Neutrophil (primary cell): ENCODE measurements at regions not wholly inside any gene's neighbourhood (a gene's known extent, or its start where the extent isn't known, plus 50 kb on each side); places are given as distances from the start of the nearest gene placed in this dataset.

Source experiments
- H3K27ac ChIP-seq: fragments of 200-600 bp; sonication (generic); 2 replicates; pipeline ENCODE4 v1.5.1; 2016; ENCODE audit warnings: mild to moderate bottlenecking, moderate library complexity
- H3K27me3 ChIP-seq: fragments of 200-600 bp; sonication (generic); 2 replicates; pipeline ENCODE4 v1.6.0; 2016; ENCODE audit warnings: mild to moderate bottlenecking
- H3K36me3 ChIP-seq: fragments of 200-600 bp; sonication (generic); 2 replicates; pipeline ENCODE4 v1.5.1; 2017
- H3K4me1 ChIP-seq, 2 experiments: fragments of 200-600 bp in 1 of 2; sonication (generic) in 1 of 2; 1 replicate in 1 of 2; 2 replicates in 1 of 2; pipeline versions ENCODE4 v1.5.1 to v1.6.1; 2013 to 2016; ENCODE audit warnings: low read depth in 1 of 2, low read length in 1 of 2, mild to moderate bottlenecking in 1 of 2, moderate library complexity in 1 of 2; ENCODE audit not compliant: control insufficient read depth in 1 of 2, insufficient read depth in 1 of 2
- H3K4me3 ChIP-seq, 2 experiments: fragments of 200-600 bp in 1 of 2; sonication (generic) in 1 of 2; 1 replicate in 1 of 2; 2 replicates in 1 of 2; pipeline ENCODE4 v1.5.1; 2013 to 2016; ENCODE audit warnings: low read depth in 1 of 2, low read length in 1 of 2, mild to moderate bottlenecking in 1 of 2, moderate library complexity in 1 of 2
- H3K9me3 ChIP-seq: fragments of 200-600 bp; sonication (generic); 2 replicates; pipeline ENCODE4 v1.5.1; 2016
- TF ChIP-seq, protein P1 (sequence below): fragments of 200-600 bp; sonication (generic); IDR thresholded peaks from 2 replicates; pipeline ENCODE4 v1.5.1; 2016; ENCODE audit warnings: antibody characterized with exemption

DNA sequence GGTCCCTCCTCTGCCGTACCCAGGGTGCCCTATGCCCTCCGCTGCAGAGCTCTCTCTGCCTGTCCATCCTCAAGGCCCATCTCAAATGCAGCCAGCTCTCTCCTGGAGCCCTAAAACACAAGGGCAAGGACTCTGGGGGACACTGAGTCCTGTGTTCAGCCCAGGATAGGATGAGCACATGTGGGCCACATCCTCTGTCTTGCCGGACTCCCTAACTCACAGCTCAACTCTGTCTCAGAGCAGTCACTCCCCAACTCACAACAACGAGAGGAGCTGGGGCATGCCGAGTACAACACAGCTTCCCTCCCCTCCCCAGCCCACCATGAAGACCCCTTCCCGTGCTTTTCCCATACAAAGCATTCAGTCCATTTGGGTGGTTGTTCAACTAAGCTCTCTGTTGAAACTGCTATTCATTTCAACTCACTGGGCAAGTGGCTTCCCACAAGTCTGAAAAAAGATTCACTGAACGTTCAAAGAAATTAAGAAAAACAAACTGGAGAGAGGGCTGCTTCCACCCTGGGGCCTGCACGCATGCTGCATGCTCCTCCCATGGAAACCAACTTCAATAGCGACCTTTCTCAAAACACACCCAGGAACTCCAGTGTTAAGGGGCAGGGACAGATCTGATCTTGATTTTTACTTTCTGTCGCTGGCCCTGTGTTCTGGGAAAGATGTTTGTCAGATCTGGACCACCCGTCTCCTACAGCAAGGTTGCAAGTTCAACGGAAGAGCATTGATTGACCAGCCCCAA is 124.3 kb upstream of the IGF1R start:
- Histone ChIP-seq H3K27ac (no peak overlapping the region), H3K4me1 (peaks cover 20 to 24% of the 10 kb centered on the region in 2 experiments), H3K27me3 (peaks cover 9% of the 10 kb centered on the region), H3K4me3 (no peak overlapping the region), H3K9me3 (no peaks in the 10 kb centered on the region), H3K36me3 (no peaks in the 10 kb centered on the region)
- TF ChIP-seq, protein P1, sequence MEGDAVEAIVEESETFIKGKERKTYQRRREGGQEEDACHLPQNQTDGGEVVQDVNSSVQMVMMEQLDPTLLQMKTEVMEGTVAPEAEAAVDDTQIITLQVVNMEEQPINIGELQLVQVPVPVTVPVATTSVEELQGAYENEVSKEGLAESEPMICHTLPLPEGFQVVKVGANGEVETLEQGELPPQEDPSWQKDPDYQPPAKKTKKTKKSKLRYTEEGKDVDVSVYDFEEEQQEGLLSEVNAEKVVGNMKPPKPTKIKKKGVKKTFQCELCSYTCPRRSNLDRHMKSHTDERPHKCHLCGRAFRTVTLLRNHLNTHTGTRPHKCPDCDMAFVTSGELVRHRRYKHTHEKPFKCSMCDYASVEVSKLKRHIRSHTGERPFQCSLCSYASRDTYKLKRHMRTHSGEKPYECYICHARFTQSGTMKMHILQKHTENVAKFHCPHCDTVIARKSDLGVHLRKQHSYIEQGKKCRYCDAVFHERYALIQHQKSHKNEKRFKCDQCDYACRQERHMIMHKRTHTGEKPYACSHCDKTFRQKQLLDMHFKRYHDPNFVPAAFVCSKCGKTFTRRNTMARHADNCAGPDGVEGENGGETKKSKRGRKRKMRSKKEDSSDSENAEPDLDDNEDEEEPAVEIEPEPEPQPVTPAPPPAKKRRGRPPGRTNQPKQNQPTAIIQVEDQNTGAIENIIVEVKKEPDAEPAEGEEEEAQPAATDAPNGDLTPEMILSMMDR, result no peak

DNA sequence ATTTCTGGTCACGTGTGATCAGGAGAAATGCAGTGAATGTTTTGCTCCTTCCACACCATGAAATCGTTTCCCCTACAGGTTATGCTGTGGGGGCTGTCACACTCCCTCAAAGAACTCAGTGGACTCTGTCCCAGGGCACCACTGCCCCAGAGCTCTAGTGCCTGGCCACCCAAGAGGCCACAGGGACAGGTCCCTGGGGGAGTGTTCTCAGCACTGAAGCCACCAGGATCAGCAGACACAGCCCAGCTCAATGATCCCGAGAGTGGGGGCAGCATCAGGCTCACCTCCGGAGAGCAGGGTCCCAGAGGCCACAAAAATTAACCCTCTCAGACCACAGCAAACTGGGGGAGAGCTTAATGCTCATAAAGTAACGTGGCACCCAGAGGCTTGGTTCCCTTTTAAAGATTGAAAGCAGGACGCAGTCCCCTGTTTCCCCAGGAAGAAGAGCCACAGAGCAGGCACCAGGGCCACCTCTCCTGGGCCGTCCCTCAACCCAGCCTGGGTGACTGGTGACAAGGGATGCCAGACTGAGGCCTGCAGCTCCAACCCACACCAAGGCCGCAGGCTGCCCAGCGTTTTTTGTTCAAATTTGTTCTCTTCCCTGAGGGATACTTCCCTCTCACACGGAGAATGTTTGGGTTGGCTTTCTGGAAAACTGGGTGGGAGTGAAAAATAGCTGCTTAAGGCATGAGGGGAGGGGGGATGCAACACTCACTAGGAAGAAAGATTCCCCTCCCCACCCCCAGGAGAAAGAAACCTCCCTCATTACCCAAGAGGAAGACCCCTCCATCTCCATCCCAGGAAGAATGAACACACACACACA is 123.3 kb upstream of the IGF1R start:
- peaks cover 19 to 30% of the 10 kb centered on the region in 2 experiments for H3K4me1 ChIP-seq
- no peaks in the 10 kb centered on the region for H3K9me3 ChIP-seq
- H3K27ac ChIP-seq, result peak overlapping the region; percentile 18
- H3K4me3 ChIP-seq, result peak overlapping the region; percentile 1 to 38
- TF ChIP-seq, protein P1, result no peak
- no peaks in the 10 kb centered on the region for H3K36me3 ChIP-seq
- peaks cover 13% of the 10 kb centered on the region for H3K27me3 ChIP-seq

DNA sequence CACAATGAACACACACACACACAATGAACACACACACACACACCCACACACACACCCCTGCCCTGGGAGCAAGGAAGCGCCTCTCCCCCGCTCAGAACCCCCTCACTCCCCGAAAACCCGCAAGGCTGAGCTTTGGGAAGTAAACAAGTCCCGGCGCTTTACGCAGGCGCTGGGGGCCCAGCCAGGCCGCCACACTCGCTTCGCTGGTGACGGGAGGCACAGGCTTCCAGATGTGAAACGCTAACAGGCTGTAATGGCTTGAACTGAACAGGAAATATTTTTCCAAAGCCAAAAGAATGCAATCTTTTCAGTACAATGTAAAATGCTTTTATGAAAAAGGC is 122.7 kb upstream of the IGF1R start:
- no peaks in the 10 kb centered on the region for H3K36me3 ChIP-seq
- H3K27me3 ChIP-seq, result peaks cover 13% of the 10 kb centered on the region
- TF ChIP-seq, protein P1, result no peak
- peaks cover 25 to 36% of the 10 kb centered on the region in 2 experiments for H3K4me1 ChIP-seq
- peak overlapping the region; percentile 1 to 38 for H3K4me3 ChIP-seq
- no peaks in the 10 kb centered on the region for H3K9me3 ChIP-seq
- H3K27ac ChIP-seq, result no peak overlapping the region

DNA sequence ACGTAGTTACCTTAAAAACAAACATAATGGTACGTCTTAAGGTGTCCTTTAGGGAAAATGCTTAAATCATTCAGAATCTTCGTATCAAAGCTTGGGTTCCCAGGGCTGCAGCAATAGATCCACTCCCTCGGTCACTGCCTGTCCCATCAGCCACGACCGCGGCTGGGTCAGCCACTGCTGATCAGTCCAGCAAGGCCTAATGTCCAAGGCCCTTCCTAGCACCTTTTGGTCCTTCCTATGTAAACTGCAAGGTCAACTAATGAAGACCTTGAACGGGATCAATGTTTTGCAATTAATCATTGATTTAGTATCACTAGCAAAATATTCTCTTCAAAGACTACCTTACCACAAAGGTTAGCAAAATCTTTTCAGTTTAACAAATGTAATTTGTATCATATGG is 122.2 kb upstream of the IGF1R start:
- H3K27me3 ChIP-seq, result peaks cover 13% of the 10 kb centered on the region
- TF ChIP-seq, protein P1, result no peak

DNA sequence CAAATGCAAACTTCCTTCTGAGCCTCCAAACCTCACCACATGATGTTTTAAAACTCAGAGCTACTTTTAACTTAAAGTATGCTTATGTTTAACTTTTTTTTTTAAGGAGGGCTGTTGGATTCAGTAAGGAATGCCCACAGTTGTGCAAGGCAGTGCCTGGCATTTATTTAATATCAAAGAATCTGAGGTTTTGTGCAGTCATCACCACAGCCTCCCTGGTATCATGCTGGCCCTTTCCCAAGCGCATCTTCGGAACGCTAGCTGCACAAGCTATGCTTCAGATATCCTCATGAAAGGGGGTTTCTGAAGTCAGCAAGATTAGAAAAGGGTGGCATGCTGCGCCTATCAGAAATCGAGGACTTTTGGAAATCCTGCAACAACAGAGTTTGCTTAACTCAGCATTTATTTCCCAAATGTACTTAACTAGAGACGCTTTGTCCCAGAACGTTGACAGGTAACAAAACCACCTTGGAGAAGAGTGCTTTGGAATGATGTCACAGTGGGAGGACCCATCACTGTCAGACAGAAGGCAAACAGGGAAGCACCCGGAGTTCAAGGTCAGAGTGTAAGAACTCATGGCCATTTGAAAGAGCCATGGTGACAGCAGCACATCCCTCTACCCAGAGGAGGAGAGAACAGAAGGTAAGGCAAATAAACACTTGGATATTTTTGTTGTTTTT is 120.2 kb upstream of the IGF1R start:
- Histone ChIP-seq H3K27ac (no peak overlapping the region), H3K4me3 (no peak overlapping the region), H3K9me3 (no peaks in the 10 kb centered on the region), H3K4me1 (peaks cover 40 to 59% of the 10 kb centered on the region in 2 experiments), H3K27me3 (peaks cover 13% of the 10 kb centered on the region), H3K36me3 (no peaks in the 10 kb centered on the region)
- TF ChIP-seq, protein P1, result no peak

More for the DNA sequence above, 122.2 kb upstream of the IGF1R start:
- H3K36me3 ChIP-seq, result no peaks in the 10 kb centered on the region
- peak overlapping the region; percentile 1 to 38 for H3K4me3 ChIP-seq
- no peaks in the 10 kb centered on the region for H3K9me3 ChIP-seq
- H3K27ac ChIP-seq, result no peak overlapping the region
- peaks cover 30 to 41% of the 10 kb centered on the region in 2 experiments for H3K4me1 ChIP-seq
